GM21515 (cell line): ENCODE measurements at regions not wholly inside any gene's neighbourhood (a gene's known extent, or its start where the extent isn't known, plus 50 kb on each side); places are given as distances from the start of the nearest gene placed in this dataset.
"Not testable (repeated sequence)": the region's sequence is repeated elsewhere in the genome, so short reads cannot be mapped to it uniquely, and the experiment has no call there.

Experiments used
- ATAC-seq: cut with Tn5 transposase; IDR thresholded peaks from one replicate; pipeline ENCODE4 v1.9.1; 2021; ENCODE audit not compliant: unreplicated experiment

GRCh38 chr1:74937176-74937575 lies 197.0 kb upstream of the LHX8 start:
- no peak for ATAC-seq

GRCh38 chr1:74943046-74943445 lies 191.1 kb upstream of the LHX8 start:
- no peak for ATAC-seq

GRCh38 chr1:74946388-74946787 lies 187.8 kb upstream of the LHX8 start:
- ATAC-seq, result no peak

GRCh38 chr1:74949348-74949747 lies 184.8 kb upstream of the LHX8 start:
- not testable (repeated sequence) for ATAC-seq

- ATAC-seq, result not testable (repeated sequence)
Observed at GRCh38 chr1:74951981-74952380, 182.2 kb upstream of the LHX8 start.

GRCh38 chr1:74952786-74953185 lies 181.4 kb upstream of the LHX8 start:
- no peak for ATAC-seq

- ATAC-seq, result no peak
Observed at GRCh38 chr1:74953622-74954021, 180.6 kb upstream of the LHX8 start.

GRCh38 chr1:74963120-74963519 lies 171.1 kb upstream of the LHX8 start:
- ATAC-seq, result no peak

- no peak for ATAC-seq
Observed at GRCh38 chr1:74964508-74965102, 169.6 kb upstream of the LHX8 start.

GRCh38 chr1:74969566-74970135 lies 164.5 kb upstream of the LHX8 start:
- no peak for ATAC-seq

- ATAC-seq, result no peak
Observed at GRCh38 chr1:74971982-74972381, 162.2 kb upstream of the LHX8 start.

GRCh38 chr1:74976491-74976890 lies 157.7 kb upstream of the LHX8 start:
- ATAC-seq, result no peak

- not testable (repeated sequence) for ATAC-seq
Observed at GRCh38 chr1:74992448-74992847, 141.7 kb upstream of the LHX8 start.

GRCh38 chr1:74995821-74996220 lies 138.4 kb upstream of the LHX8 start:
- no peak for ATAC-seq

- no peak for ATAC-seq
Observed at GRCh38 chr1:75010547-75010946, 123.6 kb upstream of the LHX8 start.

- ATAC-seq, result no peak
Observed at GRCh38 chr1:75014250-75014649, 119.9 kb upstream of the LHX8 start.

- ATAC-seq, result no peak
Observed at GRCh38 chr1:75023005-75023404, 111.2 kb upstream of the LHX8 start.

- no peak for ATAC-seq
Observed at GRCh38 chr1:75034376-75034775, 99.8 kb upstream of the LHX8 start.

GRCh38 chr1:75035536-75035935 lies 98.7 kb upstream of the LHX8 start:
- no peak for ATAC-seq

GRCh38 chr1:75053207-75053606 lies 81.0 kb upstream of the LHX8 start:
- ATAC-seq, result no peak

GRCh38 chr1:75058424-75058823 lies 75.8 kb upstream of the LHX8 start:
- ATAC-seq, result no peak

GRCh38 chr1:75062111-75062510 lies 72.1 kb upstream of the LHX8 start:
- ATAC-seq, result no peak

GRCh38 chr1:75067975-75068374 lies 66.2 kb upstream of the LHX8 start:
- no peak for ATAC-seq
